GM18873 (cell line): ENCODE measurements at regions not wholly inside any gene's neighbourhood (a gene's known extent, or its start where the extent isn't known, plus 50 kb on each side); places are given as distances from the start of the nearest gene placed in this dataset.
"Not testable (repeated sequence)": the region's sequence is repeated elsewhere in the genome, so short reads cannot be mapped to it uniquely, and the experiment has no call there.

ENCODE experiments used
- ATAC-seq: cut with Tn5 transposase; IDR thresholded peaks from one replicate; pipeline ENCODE4 v1.9.1; 2021; ENCODE audit warnings: mild to moderate bottlenecking, moderate library complexity, moderate number of reproducible peaks; ENCODE audit not compliant: unreplicated experiment, low FRiP score

GRCh38 chr2:88396209-88396608, 56.3 kb downstream of the FOXI3 start:
- no peak for ATAC-seq

GRCh38 chr2:88377641-88377991, 74.9 kb downstream of the FOXI3 start:
- ATAC-seq = no peak

DNA sequence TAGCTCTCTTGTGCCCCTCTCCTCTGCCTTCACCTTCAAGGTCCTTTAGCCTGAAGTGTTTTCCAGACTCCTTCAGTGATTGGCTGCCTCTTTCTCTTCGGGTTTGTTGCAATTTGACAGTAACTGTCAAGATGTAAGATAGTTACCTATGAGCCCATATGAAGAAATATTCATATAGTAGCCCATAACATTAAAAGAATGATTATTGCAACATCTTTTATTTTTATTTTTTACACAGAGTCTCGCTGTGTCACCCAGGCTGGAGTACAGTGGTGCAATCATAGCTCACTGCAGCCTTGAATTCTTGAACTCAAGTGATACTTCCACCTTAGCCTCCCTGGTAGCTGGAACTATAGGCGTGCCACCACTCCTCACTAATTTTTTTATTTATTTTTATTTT, 80.5 kb downstream of the FOXI3 start:
- ATAC-seq = no peak

DNA sequence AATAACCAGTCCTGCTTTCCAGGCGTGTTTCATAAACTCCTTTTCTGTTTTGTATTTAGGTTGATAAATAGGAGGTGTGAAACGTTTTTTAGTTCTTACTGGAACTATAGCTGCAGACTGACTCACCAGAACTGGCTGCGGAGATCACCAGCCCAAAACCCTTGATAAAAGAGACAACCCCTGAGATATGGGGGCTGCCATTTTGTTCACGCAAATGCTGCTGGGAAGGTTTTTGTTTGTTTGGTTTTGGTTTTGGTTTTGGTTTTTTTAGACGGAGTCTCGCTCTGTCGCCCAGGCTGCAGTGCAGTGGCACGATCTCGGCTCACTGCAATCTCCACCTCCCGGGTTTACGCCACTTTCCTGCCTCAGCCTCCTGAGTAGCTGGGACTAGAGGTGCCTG, 87.1 kb downstream of the FOXI3 start:
- ATAC-seq = not testable (repeated sequence)

DNA sequence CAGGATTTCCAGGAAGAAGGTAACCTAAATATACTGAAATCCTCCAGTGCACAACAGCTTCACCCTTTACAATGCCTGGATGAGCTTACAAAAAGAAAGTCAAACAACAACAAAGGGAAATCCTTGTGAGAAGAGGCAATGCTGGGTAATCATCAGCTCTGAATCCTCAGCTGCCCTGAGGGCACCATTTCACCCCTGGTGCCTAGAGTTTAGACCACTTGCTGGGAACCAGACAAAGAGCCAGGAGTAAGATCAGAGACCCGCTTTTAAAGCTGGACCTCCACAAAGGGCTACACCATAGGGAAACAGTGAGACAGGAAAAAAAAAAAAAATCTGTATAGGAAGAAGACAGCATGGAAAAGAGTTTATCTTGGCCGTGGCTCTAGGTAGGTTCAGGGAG, 97.0 kb downstream of the FOXI3 start:
- no peak for ATAC-seq

GRCh38 chr2:88351249-88351601, 101.3 kb downstream of the FOXI3 start:
- ATAC-seq = no peak

GRCh38 chr2:88350331-88351248, 101.9 kb downstream of the FOXI3 start:
- ATAC-seq = no peak

DNA sequence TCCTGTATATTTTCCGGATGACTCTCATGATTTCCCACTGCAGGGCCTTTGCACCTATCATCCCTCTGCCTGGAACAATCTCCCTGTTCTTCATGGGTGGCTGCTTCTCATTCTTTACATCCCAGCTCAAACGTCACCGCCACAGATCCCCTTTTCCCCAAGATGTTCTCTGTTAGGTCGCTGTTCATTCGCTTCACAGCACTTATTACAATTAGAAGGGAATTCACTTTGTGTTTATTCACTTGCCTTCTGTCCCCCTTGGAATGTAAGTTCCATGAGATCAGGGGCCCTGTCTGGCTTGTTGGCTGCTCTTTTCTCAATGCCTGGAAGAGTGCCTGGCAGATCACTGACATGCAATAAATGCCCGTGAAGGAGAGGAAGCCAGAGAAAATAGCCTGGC, 106.7 kb downstream of the FOXI3 start:
- ATAC-seq = no peak

DNA sequence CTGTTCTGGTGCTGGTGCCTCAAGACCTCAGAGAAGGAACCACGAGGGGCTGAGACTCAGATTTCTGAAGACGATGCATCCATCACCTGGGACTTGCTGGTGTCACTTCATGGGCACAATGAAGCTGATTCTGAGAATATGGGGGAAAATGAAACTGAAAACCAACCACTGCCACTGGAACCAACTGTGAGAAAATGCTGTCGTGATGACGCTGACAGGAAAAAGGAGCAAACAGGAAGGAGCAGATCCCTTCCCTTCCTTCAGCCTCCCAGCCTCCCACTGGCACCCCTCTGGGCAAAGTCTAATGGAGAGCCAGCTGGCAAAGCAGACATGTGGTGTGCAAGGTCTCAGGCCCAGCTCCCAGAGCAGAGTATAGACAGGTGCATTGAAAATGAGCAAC, 109.7 kb downstream of the FOXI3 start:
- ATAC-seq = no peak

DNA sequence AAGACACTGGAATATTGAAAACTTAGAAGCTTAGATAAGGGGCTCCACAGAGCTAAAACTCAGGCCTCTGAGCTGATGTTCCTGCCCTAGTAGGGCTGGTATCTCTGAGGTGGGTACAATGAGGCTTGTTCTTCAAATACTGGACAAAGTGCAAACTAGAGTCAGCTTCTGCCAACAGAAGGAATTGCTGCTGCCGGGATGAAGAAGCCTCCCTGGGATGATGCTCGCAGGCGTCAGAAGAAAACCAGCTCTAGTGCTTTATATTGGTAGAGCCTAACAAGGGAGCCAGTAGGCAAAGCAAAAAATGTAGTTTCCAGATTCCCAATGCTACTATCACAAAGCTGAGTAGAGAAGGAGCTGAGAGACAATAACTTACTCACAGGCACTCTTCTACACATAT, 118.1 kb downstream of the FOXI3 start:
- no peak for ATAC-seq

- no peak for ATAC-seq
Observed at GRCh38 chr2:88331239-88331638, 121.3 kb downstream of the FOXI3 start.

- peak; percentile 83 for ATAC-seq
Observed at GRCh38 chr2:88329815-88330603, 122.5 kb downstream of the FOXI3 start.

GRCh38 chr2:88321449-88322248, 130.8 kb downstream of the FOXI3 start:
- no peak for ATAC-seq

DNA sequence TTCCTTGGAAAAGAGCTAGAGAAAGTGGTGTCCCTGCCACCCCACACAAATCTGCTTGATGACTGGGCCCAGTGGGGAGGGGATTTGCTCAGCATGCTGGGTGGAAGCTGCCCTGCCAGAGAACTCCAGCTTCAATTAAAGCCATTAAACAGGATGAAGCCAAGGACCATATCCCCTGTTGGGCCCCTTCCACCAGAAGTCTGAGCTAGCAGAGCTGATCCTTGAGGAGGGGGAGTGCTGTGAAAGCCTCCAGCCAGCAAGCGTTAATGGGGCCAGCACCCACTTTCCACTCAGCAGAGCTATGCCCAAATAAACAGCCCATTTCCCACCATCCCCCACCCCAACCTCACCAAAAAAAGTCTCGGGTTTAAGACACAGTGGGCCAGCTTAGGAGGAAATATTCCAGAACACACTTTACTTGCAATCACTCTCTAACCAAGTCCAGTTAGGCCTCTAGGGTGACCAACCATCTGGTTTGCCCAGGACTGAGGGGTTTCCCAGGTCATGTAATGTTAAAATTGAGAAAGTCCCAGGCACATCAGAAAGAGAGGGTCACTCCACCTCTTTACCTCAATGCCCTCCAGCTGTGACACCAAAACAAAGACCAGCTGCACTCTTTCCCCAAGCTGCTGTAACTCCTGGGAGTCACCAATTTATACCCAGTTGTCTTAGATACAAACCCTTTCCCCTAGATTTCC, 132.3 kb downstream of the FOXI3 start:
- no peak for ATAC-seq

DNA sequence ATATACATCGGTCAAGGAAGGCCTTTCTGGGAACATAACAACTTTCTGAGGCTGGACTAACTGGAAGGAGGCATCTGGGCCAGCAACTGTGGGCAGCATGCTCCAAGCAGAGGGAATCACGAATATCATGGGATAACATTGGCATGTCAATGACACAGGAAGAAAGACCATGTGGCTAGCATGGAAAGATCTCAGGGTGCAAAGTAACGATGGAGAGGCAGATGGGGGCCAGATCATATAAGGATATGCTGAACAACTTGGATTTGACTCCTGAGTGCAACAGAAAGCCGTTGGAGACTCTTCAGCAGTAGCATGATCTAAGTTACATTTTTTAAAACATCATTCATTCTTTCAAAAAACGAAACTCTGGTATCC, 133.6 kb downstream of the FOXI3 start:
- ATAC-seq = no peak

DNA sequence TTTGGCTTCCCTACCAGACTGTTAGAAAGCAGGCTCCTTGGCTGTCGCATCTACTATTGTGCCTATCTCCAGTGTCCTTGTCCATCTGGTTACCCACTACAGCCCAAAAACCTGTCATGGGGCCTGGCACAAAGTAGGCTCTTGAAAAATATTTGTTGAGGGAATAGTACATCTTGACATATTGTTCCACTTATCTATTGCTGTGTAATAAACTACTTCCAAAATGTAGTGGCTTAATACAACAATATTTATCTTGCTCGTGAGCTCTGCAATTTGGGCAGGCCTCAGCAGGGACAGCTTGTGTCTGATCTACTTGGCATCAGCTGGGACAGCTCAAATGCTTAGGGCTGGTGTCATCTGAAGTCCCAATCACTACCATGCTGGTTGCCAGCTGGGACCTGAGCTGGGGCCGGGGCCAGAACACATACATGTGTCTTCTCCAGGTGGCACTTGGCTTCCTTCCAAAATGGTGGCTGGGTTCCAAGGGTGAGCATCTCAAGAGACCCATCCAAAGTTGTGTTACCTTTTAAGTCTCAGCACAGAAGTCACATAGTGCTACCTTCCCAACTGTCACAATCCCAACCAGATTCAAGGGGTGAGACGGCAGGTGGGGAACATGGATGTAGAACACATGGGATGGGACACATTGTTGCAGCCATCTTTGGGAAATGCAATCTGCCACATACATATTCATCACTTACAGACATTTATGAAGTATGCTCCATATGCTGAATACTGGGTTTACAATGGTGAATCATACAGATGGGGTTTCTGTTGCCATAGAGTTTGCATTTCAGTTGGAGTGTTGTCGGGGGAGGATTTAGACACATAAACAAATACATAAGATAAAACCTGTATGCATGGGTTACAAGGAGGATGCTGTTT, 134.2 kb downstream of the FOXI3 start:
- no peak for ATAC-seq

DNA sequence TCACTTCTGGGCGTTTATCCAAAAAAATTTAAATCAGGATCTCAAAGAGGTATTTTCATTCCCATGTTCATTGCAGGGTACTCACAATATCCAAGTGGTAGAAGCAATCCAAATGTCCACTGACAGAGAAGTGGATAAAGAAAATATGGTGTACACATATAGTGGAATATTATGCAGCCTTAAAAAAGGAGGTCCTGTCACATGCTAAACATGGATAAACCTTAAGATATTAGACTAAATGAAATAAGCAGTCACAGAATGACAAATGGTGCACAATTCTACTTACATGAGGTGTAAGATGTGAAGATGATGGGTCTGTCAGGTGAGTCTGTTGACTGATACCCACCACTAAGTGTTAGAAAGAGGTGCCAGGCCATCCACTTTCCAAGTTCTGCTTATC, 140.6 kb downstream of the THNSL2 start:
- no peak for ATAC-seq

GRCh38 chr2:88307817-88308216, 137.7 kb downstream of the THNSL2 start:
- no peak for ATAC-seq

- no peak for ATAC-seq
Observed at GRCh38 chr2:88303865-88304264, 133.7 kb downstream of the THNSL2 start.

DNA sequence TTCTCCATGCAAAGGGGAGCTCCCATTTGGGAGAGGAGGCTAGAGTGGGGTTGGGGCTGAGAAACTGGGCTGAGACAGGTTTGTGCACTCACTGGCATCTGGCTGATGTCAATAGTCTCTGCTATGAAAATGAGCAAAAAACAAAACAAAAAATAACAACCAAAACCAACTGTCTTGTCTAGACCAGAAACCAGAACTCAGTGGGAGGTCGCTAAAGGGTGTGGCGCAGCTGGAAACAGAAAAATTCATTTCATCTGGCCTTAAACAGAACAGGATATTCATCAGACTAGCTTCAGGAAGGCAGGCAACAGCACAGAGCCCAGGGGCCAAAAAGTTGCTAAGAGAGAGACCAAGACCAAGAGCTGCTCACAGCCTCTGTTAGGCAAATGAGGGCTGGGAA, 126.1 kb downstream of the THNSL2 start:
- ATAC-seq = no peak
